HG02763 (cell line): ENCODE measurements at regions not wholly inside any gene's neighbourhood (a gene's known extent, or its start where the extent isn't known, plus 50 kb on each side); places are given as distances from the start of the nearest gene placed in this dataset.
"Not testable (repeated sequence)": the region's sequence is repeated elsewhere in the genome, so short reads cannot be mapped to it uniquely, and the experiment has no call there.

ENCODE experiments used
- ATAC-seq: cut with Tn5 transposase; IDR thresholded peaks from one replicate; pipeline ENCODE4 v1.9.1; 2021; ENCODE audit warnings: mild to moderate bottlenecking, moderate library complexity; ENCODE audit not compliant: unreplicated experiment

DNA sequence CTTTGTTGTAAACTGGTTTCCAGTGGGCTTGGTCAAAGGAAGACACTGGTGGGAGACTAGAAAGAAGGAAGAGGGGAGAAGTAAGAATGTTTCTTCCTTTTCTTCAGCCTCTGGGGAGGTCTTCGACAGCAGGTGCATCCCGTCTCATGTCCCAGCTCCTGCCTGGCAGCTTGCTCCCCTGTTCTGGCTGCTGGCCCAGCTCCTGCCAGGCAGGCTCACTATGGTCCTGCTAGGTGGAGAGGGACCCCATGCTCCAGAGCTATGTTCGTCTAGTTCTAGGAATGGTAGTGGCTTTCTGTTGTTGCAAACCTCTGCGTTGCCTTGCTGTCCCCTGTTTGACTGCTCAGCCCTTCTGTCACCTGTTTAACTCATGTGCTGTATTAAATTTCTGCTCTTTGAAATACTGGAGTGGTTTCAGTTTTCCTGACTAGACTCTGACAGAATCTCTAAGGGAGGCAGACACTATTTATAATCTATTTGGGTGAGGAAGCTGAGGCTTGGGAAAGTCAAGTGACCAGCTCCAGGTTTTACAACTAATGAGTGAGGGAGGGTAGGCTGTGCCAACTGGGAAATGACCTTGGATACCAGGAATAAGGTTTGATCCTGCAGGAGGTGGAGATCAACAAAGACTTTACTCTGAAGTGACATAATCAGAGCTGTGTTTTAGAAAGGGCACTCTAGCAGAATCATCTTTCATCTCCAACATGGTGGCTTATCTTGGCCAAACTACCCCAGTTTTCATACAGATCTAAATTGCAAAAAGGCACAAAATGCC lies 94.7 kb upstream of the DDHD1 start:
- ATAC-seq = no peak

DNA sequence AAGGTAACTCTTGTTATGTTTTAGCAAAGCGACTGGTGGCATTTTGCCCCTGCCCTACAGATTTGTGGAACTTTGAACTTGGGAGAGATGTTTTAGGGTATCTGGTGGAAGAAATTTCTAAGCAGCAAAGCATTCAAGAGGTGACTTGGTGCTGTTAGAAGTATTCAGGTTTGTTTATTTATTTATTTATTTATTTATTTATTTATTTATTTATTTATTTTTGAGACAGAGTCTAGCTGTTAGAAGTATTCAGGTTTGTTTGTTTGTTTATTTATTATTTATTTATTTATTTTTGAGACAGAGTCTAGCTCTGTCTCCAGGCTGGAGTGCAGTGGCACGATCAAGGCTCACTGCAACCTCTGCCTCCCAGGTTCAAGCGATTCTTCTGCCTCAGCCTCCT lies 89.8 kb upstream of the DDHD1 start:
- not testable (repeated sequence) for ATAC-seq

GRCh38 chr14:53237488-53237887 lies 84.4 kb upstream of the DDHD1 start:
- ATAC-seq = no peak

DNA sequence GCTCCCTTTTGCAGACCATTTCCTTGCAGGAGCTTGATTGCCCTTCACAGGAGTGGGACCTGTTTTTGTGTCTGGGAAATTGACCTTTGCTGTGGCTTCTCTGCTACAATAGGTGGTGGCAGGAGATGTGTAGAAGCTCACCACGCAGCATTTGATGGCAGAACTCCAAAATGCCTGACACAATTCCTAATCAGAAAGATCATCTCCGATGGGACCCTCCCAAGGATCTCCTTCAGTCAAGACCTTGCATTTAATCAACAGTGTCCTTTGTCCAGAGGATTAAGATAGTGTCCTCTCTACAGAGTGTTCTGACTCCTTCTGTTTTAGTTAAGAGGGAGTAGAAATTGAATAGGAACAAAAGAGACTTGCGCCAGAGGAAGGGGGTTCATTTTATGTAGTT lies 83.6 kb upstream of the DDHD1 start:
- ATAC-seq = no peak

DNA sequence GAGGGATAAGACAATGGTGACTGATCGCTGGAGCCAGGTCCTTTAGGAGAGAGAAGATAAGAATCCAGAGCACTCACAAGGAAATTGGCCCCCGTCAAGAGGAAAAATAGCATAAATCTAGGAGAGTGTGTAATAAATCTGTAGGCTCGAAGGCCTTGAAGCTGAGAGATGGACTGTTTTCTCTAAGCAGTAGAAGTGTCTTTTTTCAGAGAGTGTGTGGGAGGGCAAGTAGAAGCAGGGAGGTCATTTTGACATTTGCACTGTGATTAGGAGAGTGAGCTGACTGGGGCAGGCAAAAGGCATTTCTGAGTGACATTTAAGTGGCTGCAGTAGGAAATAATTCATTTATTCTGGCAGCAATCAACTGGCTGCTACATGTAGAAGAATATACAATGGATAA lies 78.0 kb upstream of the DDHD1 start:
- no peak for ATAC-seq

DNA sequence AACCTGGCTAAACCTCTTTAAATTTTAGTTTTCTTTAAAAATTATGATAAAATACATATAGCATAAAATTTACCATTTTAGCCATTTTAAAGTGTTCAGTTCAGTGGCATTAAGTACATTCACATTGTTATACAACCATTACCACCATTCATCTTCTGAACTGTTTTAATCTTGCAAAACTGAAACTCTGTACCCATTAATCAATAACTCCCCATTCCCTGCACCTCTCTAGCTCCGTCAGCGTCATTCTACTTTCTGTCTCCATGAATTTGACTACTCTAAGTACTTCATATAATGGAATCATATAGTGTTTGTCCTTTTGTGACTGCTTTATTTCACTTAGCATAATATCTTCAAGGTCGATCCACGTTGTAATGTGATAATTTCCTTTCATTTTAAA lies 75.8 kb upstream of the DDHD1 start:
- no peak for ATAC-seq

DNA sequence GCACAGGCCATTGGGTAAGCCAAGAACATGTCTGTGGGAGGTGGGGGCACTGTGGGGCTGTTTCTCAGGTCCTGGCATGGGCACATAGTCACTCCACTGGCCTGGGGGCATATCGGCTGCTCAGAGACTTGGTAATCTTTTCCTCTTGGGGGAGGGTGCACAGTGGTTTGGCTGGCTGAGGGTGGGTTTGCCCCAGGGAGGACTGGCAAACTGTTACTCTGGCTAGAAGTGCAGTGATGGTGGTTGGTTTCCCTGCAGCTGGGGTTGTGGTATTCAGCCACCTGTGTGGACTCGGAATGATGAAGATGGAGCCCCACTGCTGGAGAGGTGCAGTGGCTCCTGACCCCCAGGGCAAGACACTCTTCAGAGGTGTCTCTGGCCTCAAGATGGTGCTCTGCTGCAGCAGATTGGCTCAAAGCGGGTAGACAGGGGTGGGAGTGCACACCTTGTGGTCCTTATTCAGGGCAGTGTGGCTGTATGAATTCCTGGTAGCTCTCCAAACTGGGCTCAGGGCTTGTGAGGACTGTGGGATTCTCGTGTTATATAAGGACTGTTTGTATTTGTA lies 74.1 kb upstream of the DDHD1 start:
- no peak for ATAC-seq

GRCh38 chr14:53226553-53226952 lies 73.4 kb upstream of the DDHD1 start:
- no peak for ATAC-seq

DNA sequence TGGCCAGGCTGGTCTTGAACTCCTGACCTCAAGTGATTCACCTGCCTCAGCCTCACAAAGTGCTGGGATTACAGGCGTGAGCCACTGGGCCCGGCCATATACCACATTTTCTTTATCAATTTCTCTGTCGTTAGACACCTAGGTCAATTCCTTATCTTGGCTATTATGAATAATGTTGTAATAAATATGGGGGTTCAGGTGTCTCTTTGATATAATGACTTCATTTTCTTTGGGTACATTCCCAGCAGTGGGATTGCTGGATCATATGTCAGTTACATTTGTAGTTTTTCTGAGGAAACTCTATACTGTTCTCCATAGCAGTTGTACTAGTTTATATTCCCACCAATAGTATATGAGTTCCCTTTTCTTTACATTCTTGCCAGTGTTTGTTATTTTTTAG lies 67.8 kb upstream of the DDHD1 start:
- no peak for ATAC-seq

DNA sequence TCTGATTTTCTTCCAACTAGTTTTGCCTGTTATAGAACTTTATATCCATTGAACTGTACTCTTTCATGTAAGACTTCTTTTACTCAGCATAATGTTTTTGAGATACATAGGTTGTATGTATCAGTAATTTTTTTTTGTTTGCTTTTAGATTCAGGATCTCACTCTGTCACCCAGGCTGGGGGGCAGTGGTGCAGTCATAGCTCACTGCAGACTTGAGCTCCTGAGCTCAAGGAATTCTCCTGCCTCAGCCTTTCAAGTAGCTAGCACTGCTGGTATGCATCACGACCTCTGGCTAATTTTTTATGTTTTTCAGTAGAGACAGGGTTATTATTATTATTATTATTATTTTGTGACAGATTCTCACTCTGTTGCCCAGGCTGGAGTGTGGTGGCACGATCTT lies 65.0 kb upstream of the DDHD1 start:
- no peak for ATAC-seq

GRCh38 chr14:53217316-53217994 lies 64.3 kb upstream of the DDHD1 start:
- ATAC-seq = peak; percentile 99

GRCh38 chr14:53216955-53217315 lies 63.8 kb upstream of the DDHD1 start:
- ATAC-seq = not testable (repeated sequence)

DNA sequence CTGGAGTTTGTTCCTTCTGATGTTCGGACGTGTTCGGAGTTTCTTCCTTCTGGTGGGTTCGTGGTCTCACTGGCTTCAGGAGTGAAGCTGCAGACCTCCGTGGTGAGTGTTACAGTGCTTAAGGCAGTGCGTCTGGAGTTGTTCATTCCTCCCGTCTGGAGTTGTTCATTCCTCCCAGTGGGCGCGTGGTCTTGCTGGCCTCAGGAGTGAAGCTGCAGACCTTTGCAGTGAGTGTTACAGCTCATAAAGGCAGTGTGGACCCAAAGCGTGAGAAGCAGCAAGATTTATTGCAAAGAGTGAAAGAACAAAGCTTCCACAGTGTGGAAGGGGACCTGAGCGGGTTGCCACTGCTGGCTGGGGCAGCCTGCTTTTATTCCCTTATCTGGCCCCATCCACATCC lies 63.4 kb upstream of the DDHD1 start:
- ATAC-seq = not testable (repeated sequence)

DNA sequence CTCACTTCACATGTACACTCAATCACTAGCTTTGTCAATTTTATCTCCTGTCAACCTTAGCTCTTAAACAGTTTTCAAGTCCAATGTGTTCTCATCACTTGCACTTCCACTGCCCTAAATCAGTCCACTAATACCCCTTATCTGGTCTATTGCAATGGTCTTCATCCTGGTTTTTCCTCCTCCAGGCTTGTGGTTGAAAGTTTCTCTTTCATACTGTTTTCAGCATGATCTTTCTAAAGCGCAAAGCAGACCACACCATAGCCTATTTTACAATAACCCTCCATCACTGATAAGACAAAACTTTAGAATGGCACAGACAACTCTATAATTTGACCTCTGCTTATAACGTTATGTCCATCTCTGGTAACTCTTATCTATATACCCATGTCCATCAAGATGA lies 62.0 kb upstream of the DDHD1 start:
- no peak for ATAC-seq

DNA sequence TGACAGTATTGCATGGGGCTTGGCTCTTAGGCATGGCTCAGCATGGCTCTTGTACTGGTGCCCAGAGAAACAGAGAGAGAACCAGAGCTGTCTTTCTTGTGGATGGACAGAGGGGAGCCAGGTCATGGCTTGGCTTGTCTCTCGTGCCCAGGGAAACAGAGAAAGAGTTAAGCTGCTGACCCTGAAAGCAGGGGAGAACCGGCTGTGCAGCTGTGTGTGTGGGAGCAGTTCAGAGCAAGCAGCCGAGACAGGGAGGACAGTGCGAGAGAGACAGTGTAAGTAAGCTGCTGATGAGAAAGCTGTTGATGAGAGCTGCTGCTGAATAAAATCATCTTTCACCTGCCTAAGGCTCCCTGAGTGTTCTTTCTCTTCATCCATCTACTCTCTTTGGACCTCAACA lies 61.3 kb upstream of the DDHD1 start:
- ATAC-seq = no peak

- ATAC-seq = no peak
Observed at GRCh38 chr14:53213761-53214160, 60.6 kb upstream of the DDHD1 start.

GRCh38 chr14:53209370-53209769 lies 56.2 kb upstream of the DDHD1 start:
- ATAC-seq = no peak
